ENCODE measurements at regions not wholly inside any gene's neighbourhood (a gene's known extent, or its start where the extent isn't known, plus 50 kb on each side); places are given as distances from the start of the nearest gene placed in this dataset.
"Not testable (repeated sequence)": the region's sequence is repeated elsewhere in the genome, so short reads cannot be mapped to it uniquely, and the experiment has no call there.

GRCh38 chr4:169885893-169886292, 128.1 kb upstream of the HPF1 start:
- DNase-seq = no peak

GRCh38 chr4:169881769-169882168, 124.0 kb upstream of the HPF1 start:
- DNase-seq = no peak

GRCh38 chr4:169870507-169870906, 112.8 kb upstream of the HPF1 start:
- DNase-seq = no peak

GRCh38 chr4:169869490-169869889, 111.7 kb upstream of the HPF1 start:
- DNase-seq = no peak

GRCh38 chr4:169861593-169861992, 103.8 kb upstream of the HPF1 start:
- DNase-seq = peak; percentile 14

GRCh38 chr4:169859366-169860216, 101.8 kb upstream of the HPF1 start:
- DNase-seq = no peak

- no peak for DNase-seq
Measured at GRCh38 chr4:169854090-169854489, 96.3 kb upstream of the HPF1 start.

- DNase-seq = no peak
Measured at GRCh38 chr4:169852481-169852880, 94.7 kb upstream of the HPF1 start.

- no peak for DNase-seq
Measured at GRCh38 chr4:169851750-169852149, 94.0 kb upstream of the HPF1 start.

GRCh38 chr4:169849456-169849855, 91.7 kb upstream of the HPF1 start:
- DNase-seq = no peak

GRCh38 chr4:169848018-169848417, 90.3 kb upstream of the HPF1 start:
- DNase-seq = no peak

- DNase-seq = no peak
Measured at GRCh38 chr4:169847171-169847570, 89.4 kb upstream of the HPF1 start.

GRCh38 chr4:169846396-169846795, 88.7 kb upstream of the HPF1 start:
- DNase-seq = no peak

- DNase-seq = no peak
Measured at GRCh38 chr4:169841776-169842175, 84.0 kb upstream of the HPF1 start.

- no peak for DNase-seq
Measured at GRCh38 chr4:169840554-169840953, 82.8 kb upstream of the HPF1 start.

- DNase-seq = not testable (repeated sequence)
Measured at GRCh38 chr4:169828329-169828728, 70.6 kb upstream of the HPF1 start.

- no peak for DNase-seq
Measured at GRCh38 chr4:169826634-169827187, 69.0 kb upstream of the HPF1 start.

GRCh38 chr4:169823685-169824084, 65.9 kb upstream of the HPF1 start:
- no peak for DNase-seq

- no peak for DNase-seq
Measured at GRCh38 chr4:169821402-169821801, 63.7 kb upstream of the HPF1 start.

- DNase-seq = no peak
Measured at GRCh38 chr4:169818063-169818679, 60.4 kb upstream of the HPF1 start.

- no peak for DNase-seq
Measured at GRCh38 chr4:169815606-169816005, 57.9 kb upstream of the HPF1 start.

GRCh38 chr4:169811476-169811875, 53.7 kb upstream of the HPF1 start:
- DNase-seq = no peak

GRCh38 chr4:169810325-169811323, 52.9 kb upstream of the HPF1 start:
- peak; percentile 19 for DNase-seq

All from NCI-H748 treated with DMSO at 0.1 percent for 48 hours (cell line).